ENCODE measurements at regions not wholly inside any gene's neighbourhood (a gene's known extent, or its start where the extent isn't known, plus 50 kb on each side); places are given as distances from the start of the nearest gene placed in this dataset.

DNA sequence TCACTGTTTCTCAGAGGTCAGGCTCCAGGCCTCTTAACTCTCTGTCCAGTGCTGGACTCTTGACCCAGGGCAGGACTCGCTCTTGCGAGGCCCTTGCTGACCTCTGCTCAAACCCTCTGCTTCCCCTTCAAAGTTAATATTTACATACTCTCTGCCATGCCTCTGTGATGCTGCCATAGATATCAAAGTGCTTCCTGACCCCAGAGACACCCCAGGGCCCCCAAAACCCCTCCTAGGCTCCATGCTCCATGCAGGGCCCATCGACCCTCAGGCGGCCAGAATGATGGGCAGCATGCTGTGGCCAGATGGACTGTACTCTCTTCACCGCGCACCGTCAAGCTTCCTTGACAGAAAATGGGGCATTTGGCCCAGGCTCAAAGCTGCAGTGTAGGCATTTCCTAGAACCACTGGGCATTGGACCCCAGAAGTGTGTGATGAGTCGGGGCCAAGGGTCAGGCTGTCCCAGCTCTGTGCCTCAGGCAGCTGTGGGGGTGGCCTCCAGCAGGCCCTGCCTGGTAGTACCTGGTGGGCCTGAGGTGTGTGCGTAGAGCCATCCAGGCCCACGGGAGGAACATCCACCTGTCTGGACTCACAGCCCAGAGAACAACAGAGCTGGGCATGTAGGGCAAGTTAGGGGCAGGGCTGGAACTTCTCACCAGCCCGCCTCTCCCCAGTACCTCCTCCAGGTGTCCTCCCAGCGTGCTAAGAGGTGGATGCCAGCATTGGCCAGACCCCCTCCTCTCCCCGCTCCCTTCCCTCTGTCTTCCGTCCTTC, 142.8 kb downstream of the VEGFA start:
- no peak for DNase-seq (ENCODE audit: low read depth)
- H3K4me3 ChIP-seq (ENCODE audit: low read length), result no peak overlapping the region
- TF ChIP-seq, protein P1, sequence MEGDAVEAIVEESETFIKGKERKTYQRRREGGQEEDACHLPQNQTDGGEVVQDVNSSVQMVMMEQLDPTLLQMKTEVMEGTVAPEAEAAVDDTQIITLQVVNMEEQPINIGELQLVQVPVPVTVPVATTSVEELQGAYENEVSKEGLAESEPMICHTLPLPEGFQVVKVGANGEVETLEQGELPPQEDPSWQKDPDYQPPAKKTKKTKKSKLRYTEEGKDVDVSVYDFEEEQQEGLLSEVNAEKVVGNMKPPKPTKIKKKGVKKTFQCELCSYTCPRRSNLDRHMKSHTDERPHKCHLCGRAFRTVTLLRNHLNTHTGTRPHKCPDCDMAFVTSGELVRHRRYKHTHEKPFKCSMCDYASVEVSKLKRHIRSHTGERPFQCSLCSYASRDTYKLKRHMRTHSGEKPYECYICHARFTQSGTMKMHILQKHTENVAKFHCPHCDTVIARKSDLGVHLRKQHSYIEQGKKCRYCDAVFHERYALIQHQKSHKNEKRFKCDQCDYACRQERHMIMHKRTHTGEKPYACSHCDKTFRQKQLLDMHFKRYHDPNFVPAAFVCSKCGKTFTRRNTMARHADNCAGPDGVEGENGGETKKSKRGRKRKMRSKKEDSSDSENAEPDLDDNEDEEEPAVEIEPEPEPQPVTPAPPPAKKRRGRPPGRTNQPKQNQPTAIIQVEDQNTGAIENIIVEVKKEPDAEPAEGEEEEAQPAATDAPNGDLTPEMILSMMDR (IDR thresholded peaks at IDR 0.05; ENCODE audit: insufficient read depth, low read depth, low read length, missing control alignments), result no peak

DNA sequence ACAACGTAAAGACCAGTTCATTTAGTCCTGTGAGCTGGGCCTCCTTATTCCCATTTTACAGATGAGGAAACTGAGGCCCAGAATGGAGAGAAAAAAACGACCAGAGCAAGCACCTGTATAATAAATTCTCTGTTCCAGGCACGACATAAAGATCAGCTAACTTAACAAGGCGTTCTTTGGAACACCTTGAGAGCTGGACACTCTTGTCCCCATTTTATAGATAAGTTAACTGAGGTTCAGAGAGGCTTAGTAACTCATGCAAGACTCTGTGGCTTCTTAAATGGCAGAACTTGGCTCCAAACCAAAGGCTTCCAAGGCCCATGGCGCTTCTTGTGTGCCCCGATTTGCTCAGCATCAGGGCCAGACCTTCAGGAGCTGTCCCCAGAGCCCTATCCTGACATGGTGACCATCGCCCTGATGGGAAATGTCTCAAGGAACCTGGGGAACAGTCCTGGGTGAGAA, 142.1 kb downstream of the VEGFA start:
- no peak overlapping the region for H3K4me3 ChIP-seq (ENCODE audit: low read length)
- TF ChIP-seq, protein P1 (IDR thresholded peaks at IDR 0.05; ENCODE audit: insufficient read depth, low read depth, low read length, missing control alignments), result no peak
- no peak for DNase-seq (ENCODE audit: low read depth)

DNA sequence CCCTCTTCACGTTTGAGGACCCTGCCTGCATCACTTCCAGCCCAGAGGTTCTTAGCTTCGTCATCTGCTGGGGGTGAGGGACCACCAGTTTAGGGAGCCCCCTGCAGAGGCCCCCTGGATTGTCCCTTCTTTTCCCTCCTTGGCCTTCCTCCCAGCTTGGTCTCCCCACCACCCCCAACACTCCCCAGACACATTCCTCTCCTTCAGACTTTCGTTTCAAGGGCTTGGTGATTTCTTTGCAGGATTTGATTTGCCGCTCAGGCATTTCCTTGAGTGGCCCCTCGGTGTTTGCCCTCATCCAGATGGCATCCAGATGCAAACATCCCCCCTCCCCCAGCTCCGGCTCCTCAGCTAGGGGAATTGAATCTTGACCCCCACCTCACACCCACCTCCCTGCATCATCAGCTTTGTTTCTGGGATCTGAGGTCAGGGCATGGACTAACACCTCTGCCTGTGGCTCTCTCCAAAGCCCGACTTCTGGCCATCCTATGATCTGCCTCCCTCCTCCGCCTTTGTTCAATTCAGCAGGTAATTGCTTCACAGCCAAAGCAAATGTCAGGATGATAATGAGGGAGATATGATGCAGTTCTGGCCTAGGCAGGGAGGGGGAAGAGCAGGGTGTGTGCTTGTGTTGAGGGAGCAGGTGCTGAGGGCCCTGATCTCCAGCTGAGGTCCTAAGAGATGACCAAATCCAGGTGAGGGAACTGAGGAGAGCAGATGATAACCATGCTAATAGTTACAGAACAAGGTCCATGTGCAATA, 141.5 kb downstream of the VEGFA start:
- TF ChIP-seq, protein P1 (IDR thresholded peaks at IDR 0.05; ENCODE audit: insufficient read depth, low read depth, low read length, missing control alignments), result no peak
- H3K4me3 ChIP-seq (ENCODE audit: low read length), result no peak overlapping the region
- DNase-seq (ENCODE audit: low read depth), result no peak

DNA sequence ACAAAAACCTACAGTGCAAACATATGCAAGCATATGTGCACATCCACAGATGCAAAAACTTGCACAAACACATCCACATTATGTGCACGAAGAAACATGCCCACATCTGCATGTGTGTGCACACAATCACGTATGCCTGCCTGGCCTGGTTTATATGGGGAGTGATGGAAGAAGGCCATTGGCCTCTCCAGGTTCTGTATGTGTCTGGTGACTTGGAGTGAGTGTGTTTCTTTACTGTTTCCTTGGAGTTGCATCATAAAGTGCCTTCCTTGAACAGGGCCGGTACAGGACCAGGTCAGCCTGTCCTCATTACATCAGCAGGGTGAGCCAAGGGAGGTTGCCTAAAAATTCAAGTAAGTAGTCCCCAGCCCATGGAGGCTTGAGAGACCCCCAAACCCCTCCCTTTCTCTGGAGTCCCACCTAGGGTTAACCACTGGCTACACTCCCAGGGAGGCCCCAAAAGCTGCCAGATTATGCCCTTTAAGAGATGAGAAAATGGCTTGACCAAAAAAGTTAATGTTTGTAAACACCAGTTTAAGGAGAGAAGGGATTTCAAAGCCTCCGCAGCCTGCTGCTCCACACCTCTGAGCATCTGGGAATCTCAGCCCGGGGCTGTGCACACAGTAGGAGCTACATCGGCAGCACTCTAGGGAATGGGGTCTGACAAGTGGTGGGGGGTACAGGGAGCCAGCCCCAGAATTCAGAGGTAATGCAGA, 140.8 kb downstream of the VEGFA start:
- peak; percentile 76 for DNase-seq (ENCODE audit: low read depth)
- TF ChIP-seq, protein P1 (IDR thresholded peaks at IDR 0.05; ENCODE audit: insufficient read depth, low read depth, low read length, missing control alignments), result no peak
- no peak overlapping the region for H3K4me3 ChIP-seq (ENCODE audit: low read length)

DNA sequence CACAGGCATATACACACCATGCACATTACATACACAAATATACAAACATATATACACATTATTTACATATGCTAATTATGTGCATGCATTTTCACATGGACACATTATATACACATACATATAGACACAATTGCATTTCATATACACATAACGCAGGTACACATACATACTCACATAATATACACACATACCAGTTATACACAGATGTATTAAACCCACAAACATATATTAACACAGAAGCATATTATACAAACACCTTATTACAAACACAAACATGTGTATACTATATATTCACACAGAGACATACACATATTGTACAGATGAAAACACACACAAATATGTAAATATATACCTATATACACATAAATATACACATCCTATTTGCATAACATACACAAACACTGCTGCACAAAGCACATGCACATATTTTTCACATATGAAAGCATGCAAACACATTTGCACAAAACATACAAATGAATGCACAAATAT, 140.2 kb downstream of the VEGFA start:
- TF ChIP-seq, protein P1 (IDR thresholded peaks at IDR 0.05; ENCODE audit: insufficient read depth, low read depth, low read length, missing control alignments), result no peak
- DNase-seq (ENCODE audit: low read depth), result no peak
- H3K4me3 ChIP-seq (ENCODE audit: low read length), result no peak overlapping the region

DNA sequence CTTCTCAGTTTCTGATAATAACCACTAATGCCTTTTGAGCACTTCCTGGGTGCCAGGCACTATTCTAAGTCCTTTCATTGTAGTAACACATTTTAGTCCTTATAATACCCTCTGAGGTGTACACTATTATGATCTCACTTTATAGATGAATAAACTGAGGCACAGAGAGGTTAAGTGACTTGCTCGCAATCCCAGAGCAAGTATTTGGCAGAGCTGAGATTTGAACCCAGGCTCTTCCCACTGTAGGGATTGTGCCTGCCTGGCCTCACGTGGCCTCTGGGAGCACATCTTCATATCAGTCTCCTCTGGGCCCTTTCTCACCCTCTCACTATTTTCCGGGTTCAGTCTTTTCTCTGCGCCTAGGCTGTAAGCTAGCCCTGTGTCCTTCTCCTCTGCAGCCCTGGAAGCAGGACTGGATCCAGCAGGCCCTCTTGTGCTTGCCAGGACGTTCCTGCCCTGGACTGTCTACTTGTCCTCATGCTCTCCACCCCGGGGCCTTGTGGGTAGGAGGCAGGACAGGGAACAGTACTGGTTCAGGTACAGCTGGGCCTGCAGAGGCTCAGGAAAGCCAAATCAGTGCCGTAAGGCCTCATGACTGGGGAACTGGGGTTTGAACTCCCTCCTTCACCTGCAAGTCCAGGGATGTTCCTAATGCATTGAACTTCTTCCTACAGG, 139.6 kb downstream of the VEGFA start:
- no peak overlapping the region for H3K4me3 ChIP-seq (ENCODE audit: low read length)
- TF ChIP-seq, protein P1 (IDR thresholded peaks at IDR 0.05; ENCODE audit: insufficient read depth, low read depth, low read length, missing control alignments), result no peak
- no peak for DNase-seq (ENCODE audit: low read depth)

All from epithelial cell of esophagus (primary cell).